Skin of body (tissue), 1 donor: ENCODE measurements at regions not wholly inside any gene's neighbourhood (a gene's known extent, or its start where the extent isn't known, plus 50 kb on each side); places are given as distances from the start of the nearest gene placed in this dataset.

Experiments used
- DNase-seq: peaks from one replicate; lab custom pipeline; 2025; lab: John Stamatoyannopoulos, UW

GRCh38 chr6:40946738-40947301 is 92.2 kb downstream of the UNC5CL start:
- no peak for DNase-seq

GRCh38 chr6:40937491-40937890 is 101.5 kb downstream of the UNC5CL start:
- DNase-seq: no peak

- no peak for DNase-seq
Measured at GRCh38 chr6:40936818-40937251, 102.2 kb downstream of the UNC5CL start.

GRCh38 chr6:40933864-40934263 is 105.2 kb downstream of the UNC5CL start:
- DNase-seq: no peak

- DNase-seq: no peak
Measured at GRCh38 chr6:40932953-40933352, 106.1 kb downstream of the UNC5CL start.

- DNase-seq: no peak
Measured at GRCh38 chr6:40932366-40932765, 106.7 kb downstream of the UNC5CL start.

- no peak for DNase-seq
Measured at GRCh38 chr6:40931931-40932330, 107.1 kb downstream of the UNC5CL start.

GRCh38 chr6:40930555-40930954 is 108.5 kb downstream of the UNC5CL start:
- no peak for DNase-seq

- no peak for DNase-seq
Measured at GRCh38 chr6:40930045-40930444, 109.0 kb downstream of the UNC5CL start.

- DNase-seq: no peak
Measured at GRCh38 chr6:40929176-40929575, 109.8 kb downstream of the UNC5CL start.

- no peak for DNase-seq
Measured at GRCh38 chr6:40928763-40929162, 110.3 kb downstream of the UNC5CL start.

- DNase-seq: no peak
Measured at GRCh38 chr6:40928307-40928706, 110.7 kb downstream of the UNC5CL start.

GRCh38 chr6:40925341-40925740 is 113.7 kb downstream of the UNC5CL start:
- DNase-seq: no peak

GRCh38 chr6:40924839-40925238 is 114.2 kb downstream of the UNC5CL start:
- DNase-seq: no peak

GRCh38 chr6:40923880-40924279 is 115.1 kb downstream of the UNC5CL start:
- DNase-seq: no peak

- DNase-seq: no peak
Measured at GRCh38 chr6:40923326-40923725, 115.7 kb downstream of the UNC5CL start.

GRCh38 chr6:40922281-40922680 is 116.7 kb downstream of the UNC5CL start:
- DNase-seq: no peak

GRCh38 chr6:40918040-40918651 is 120.9 kb downstream of the UNC5CL start:
- DNase-seq: no peak

- DNase-seq: no peak
Measured at GRCh38 chr6:40917603-40918002, 121.4 kb downstream of the UNC5CL start.

- no peak for DNase-seq
Measured at GRCh38 chr6:40916845-40917244, 122.2 kb downstream of the UNC5CL start.

- DNase-seq: no peak
Measured at GRCh38 chr6:40915165-40915564, 123.9 kb downstream of the UNC5CL start.

- no peak for DNase-seq
Measured at GRCh38 chr6:40914005-40914404, 125.0 kb downstream of the UNC5CL start.

- DNase-seq: peak; percentile 25
Measured at GRCh38 chr6:40912158-40912946, 126.7 kb downstream of the UNC5CL start.
